Adrenal gland (tissue), 5 donors: ENCODE measurements at regions not wholly inside any gene's neighbourhood (a gene's known extent, or its start where the extent isn't known, plus 50 kb on each side); places are given as distances from the start of the nearest gene placed in this dataset.

Experiments used
- CTCF ChIP-seq, 6 experiments: fragments of 450-650 bp in 4 of 6; fragments of 200-600 bp in 2 of 6; sonication (generic) in 1 of 6; IDR thresholded peaks; 1 replicate in 5 of 6; 2 replicates in 1 of 6; pipeline versions ENCODE4 v1.5.1 to v1.8.0; 2016 to 2021; ENCODE audit warnings: antibody characterized with exemption in 6 of 6, mild to moderate bottlenecking in 2 of 6, moderate library complexity in 1 of 6
- POLR2A ChIP-seq, 2 donors: fragments of 450-650 bp; IDR thresholded peaks; one replicate each; pipeline ENCODE4 v1.6.1; 2017; ENCODE audit warnings: antibody characterized with exemption in 2 of 2, mild to moderate bottlenecking in 2 of 2, moderate library complexity in 1 of 2
- donor health status: DM: no; HTN: no; CAD: no.

- TF ChIP-seq CTCF (IDR thresholded peaks at IDR 0.05) (no peak), POLR2A (IDR thresholded peaks at IDR 0.05) (no peak)
These were observed 481.6 kb downstream of the PCNX1 start for GRCh38 chr14:71388862-71389261.
